ENCODE measurements at regions not wholly inside any gene's neighbourhood (a gene's known extent, or its start where the extent isn't known, plus 50 kb on each side); places are given as distances from the start of the nearest gene placed in this dataset.

DNA sequence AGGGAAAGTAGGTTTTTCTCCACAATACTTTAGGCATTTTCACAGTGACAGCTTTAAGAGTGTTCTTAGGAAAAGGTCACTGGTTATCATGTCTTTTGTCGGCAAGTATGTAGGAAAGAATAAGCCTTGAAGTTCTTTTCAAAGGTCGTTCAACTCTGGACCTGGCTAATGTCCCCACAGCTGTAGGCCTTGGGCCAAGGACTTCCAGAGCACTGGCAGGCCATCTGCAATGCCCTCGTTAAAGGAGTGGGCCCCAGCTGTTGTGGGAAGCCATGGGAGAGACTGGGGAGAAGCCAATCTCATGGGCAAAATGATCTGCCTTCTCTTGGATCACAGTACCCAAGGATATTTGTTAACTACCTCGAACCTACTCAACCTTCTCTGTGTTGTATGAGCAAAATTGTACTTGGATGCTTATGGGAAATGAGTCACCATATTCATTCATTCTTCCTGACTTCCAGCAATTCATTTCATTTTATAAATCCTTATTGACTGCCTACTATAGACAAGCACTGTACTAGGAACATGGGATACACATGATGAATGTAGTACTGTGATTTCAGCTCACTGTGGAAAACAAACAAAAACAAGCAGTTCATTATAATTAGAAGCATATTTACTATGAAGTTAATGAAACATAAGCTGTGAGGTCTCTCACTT, 141.1 kb upstream of the KIT start:
- POLR2A ChIA-PET, result no interaction called here
- no peak overlapping the region for H3K4me2 ChIP-seq (replicated peaks; ENCODE audit: low read depth, low read length, poor library complexity, severe bottlenecking)
- no peaks in the 10 kb centered on the region for H3K27me3 ChIP-seq (replicated peaks in 1 of 4; ENCODE audit: control extremely low read depth in 1 of 4, control insufficient read depth in 3 of 4, insufficient read depth in 4 of 4, low read length in 3 of 4)
- H3K36me3 ChIP-seq (replicated peaks in 1 of 2; ENCODE audit: control extremely low read depth in 1 of 2, control insufficient read depth in 1 of 2, extremely low read depth in 1 of 2, insufficient read depth in 2 of 2, low read length in 1 of 2), result no peaks in the 10 kb centered on the region
- no peaks in the 10 kb centered on the region for H3K79me2 ChIP-seq (ENCODE audit: control insufficient read depth, insufficient read depth, low read length)
- ATAC-seq (ENCODE audit: low read depth), result no peak
- no peak for TF ChIP-seq EZH2 (IDR thresholded peaks at IDR 0.05; ENCODE audit: borderline replicate concordance, insufficient read depth, low read depth, low read length, poor library complexity, severe bottlenecking)
- TF ChIP-seq, protein P1, sequence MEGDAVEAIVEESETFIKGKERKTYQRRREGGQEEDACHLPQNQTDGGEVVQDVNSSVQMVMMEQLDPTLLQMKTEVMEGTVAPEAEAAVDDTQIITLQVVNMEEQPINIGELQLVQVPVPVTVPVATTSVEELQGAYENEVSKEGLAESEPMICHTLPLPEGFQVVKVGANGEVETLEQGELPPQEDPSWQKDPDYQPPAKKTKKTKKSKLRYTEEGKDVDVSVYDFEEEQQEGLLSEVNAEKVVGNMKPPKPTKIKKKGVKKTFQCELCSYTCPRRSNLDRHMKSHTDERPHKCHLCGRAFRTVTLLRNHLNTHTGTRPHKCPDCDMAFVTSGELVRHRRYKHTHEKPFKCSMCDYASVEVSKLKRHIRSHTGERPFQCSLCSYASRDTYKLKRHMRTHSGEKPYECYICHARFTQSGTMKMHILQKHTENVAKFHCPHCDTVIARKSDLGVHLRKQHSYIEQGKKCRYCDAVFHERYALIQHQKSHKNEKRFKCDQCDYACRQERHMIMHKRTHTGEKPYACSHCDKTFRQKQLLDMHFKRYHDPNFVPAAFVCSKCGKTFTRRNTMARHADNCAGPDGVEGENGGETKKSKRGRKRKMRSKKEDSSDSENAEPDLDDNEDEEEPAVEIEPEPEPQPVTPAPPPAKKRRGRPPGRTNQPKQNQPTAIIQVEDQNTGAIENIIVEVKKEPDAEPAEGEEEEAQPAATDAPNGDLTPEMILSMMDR (IDR thresholded peaks at IDR 0.05), result no peak
- no peak overlapping the region for H3K27ac ChIP-seq (ENCODE audit: low read length in 2 of 2)
- H2AFZ ChIP-seq (ENCODE audit: insufficient read depth, low read depth, low read length, poor library complexity, severe bottlenecking), result no peak overlapping the region
- Mint-ChIP-seq H3K27ac (no peak overlapping the region), H3K4me3 (no peak overlapping the region), H3K27me3 (no peaks in the 10 kb centered on the region), H3K4me1 (no peaks in the 10 kb centered on the region), H3K9me3 (ENCODE audit: insufficient read depth) (no peaks in the 10 kb centered on the region)
- CTCF ChIA-PET, result no interaction called here
- H3K9me3 ChIP-seq (ENCODE audit: control extremely low read depth in 1 of 3, control insufficient read depth in 2 of 3, insufficient read depth in 1 of 3, low read length in 2 of 3), result peaks cover 0 to 1% (median 0%) of the 10 kb centered on the region in 3 donors
- intact Hi-C loops (cut with micrococcal nuclease), result no loop called here
- H3K4me1 ChIP-seq (ENCODE audit: control insufficient read depth in 2 of 2, insufficient read depth in 2 of 2, low read length in 2 of 2), result no peaks in the 10 kb centered on the region
- no peak for DNase-seq
- H4K20me1 ChIP-seq (ENCODE audit: control insufficient read depth, insufficient read depth, low read length, poor library complexity, severe bottlenecking), result no peaks in the 10 kb centered on the region
- 91% methylated on average over 2 of the region's 4 CpGs for WGBS (ENCODE audit: insufficient coverage)
- no peak overlapping the region for H3K4me3 ChIP-seq (ENCODE audit: control extremely low read depth in 1 of 5, extremely low read depth in 1 of 5, insufficient read depth in 1 of 5, low read depth in 2 of 5, low read length in 4 of 5)
- H3K9ac ChIP-seq (ENCODE audit: low read length), result no peak overlapping the region

DNA sequence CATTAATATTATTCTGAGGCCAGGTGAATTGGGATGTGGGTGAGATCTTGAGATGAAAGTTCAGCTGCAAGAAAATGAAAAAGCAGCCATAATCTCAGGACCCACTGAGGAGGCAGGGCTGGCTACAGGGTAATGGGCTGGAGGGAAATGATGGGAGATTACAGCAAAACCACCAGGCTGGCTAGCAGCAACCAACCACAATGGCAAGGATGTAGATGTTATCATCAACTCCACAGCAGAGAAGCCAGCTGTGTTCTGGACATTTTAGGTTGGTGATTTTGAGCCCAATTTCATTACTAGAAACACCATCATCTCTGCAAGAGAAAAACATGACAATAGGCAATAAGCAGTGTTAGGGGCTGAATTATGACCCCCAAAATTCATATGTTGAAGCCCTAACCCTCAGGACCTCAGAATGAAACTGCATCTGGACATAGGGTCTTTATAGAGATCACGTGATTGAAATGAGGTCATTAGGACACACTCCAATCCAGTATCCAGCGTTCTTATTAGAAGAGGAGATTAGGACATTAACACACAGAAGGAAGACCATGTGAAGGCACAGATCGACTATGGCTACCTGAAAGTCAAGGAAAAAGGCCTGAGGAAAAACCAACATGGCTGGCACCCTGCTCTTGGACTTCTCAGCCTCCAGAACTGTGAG, 139.8 kb upstream of the KIT start:
- no peak overlapping the region for H3K9ac ChIP-seq (ENCODE audit: low read length)
- DNase-seq (no peak), ATAC-seq (ENCODE audit: low read depth) (no peak)
- Mint-ChIP-seq H3K27ac (no peak overlapping the region), H3K27me3 (no peaks in the 10 kb centered on the region), H3K4me1 (no peaks in the 10 kb centered on the region), H3K9me3 (ENCODE audit: insufficient read depth) (no peaks in the 10 kb centered on the region), H3K4me3 (no peak overlapping the region)
- H3K4me1 ChIP-seq (ENCODE audit: control insufficient read depth in 2 of 2, insufficient read depth in 2 of 2, low read length in 2 of 2), result no peaks in the 10 kb centered on the region
- H3K4me3 ChIP-seq (ENCODE audit: control extremely low read depth in 1 of 5, extremely low read depth in 1 of 5, insufficient read depth in 1 of 5, low read depth in 2 of 5, low read length in 4 of 5), result no peak overlapping the region
- H3K27me3 ChIP-seq (replicated peaks in 1 of 4; ENCODE audit: control extremely low read depth in 1 of 4, control insufficient read depth in 3 of 4, insufficient read depth in 4 of 4, low read length in 3 of 4), result no peaks in the 10 kb centered on the region
- no peak overlapping the region for H2AFZ ChIP-seq (ENCODE audit: insufficient read depth, low read depth, low read length, poor library complexity, severe bottlenecking)
- CTCF ChIA-PET, result no interaction called here
- H3K9me3 ChIP-seq (ENCODE audit: control extremely low read depth in 1 of 3, control insufficient read depth in 2 of 3, insufficient read depth in 1 of 3, low read length in 2 of 3), result peaks cover 0 to 1% (median 0%) of the 10 kb centered on the region in 3 donors
- TF ChIP-seq, protein P1 (IDR thresholded peaks at IDR 0.05), result no peak
- no peak for TF ChIP-seq EZH2 (IDR thresholded peaks at IDR 0.05; ENCODE audit: borderline replicate concordance, insufficient read depth, low read depth, low read length, poor library complexity, severe bottlenecking)
- WGBS (ENCODE audit: insufficient coverage), result 79% methylated on average over 2 of the region's 3 CpGs
- no peaks in the 10 kb centered on the region for H3K79me2 ChIP-seq (ENCODE audit: control insufficient read depth, insufficient read depth, low read length)
- H4K20me1 ChIP-seq (ENCODE audit: control insufficient read depth, insufficient read depth, low read length, poor library complexity, severe bottlenecking), result no peaks in the 10 kb centered on the region
- POLR2A ChIA-PET, result no interaction called here
- no peaks in the 10 kb centered on the region for H3K36me3 ChIP-seq (replicated peaks in 1 of 2; ENCODE audit: control extremely low read depth in 1 of 2, control insufficient read depth in 1 of 2, extremely low read depth in 1 of 2, insufficient read depth in 2 of 2, low read length in 1 of 2)
- intact Hi-C loops (cut with micrococcal nuclease), result no loop called here
- no peak overlapping the region for H3K4me2 ChIP-seq (replicated peaks; ENCODE audit: low read depth, low read length, poor library complexity, severe bottlenecking)
- no peak overlapping the region for H3K27ac ChIP-seq (ENCODE audit: low read length in 2 of 2)

Data from B cell (primary cell).